Common myeloid progenitor, CD34-positive (primary cell): ENCODE measurements at regions not wholly inside any gene's neighbourhood (a gene's known extent, or its start where the extent isn't known, plus 50 kb on each side); places are given as distances from the start of the nearest gene placed in this dataset.

Source experiments
- CTCF ChIA-PET: fragments of 350-600 bp; sonication (Branson Sonifier 250); formaldehyde crosslinking; loops from one replicate; lab custom pipeline; 2021; ENCODE audit warnings: antibody characterized with exemption; lab: Charles Lee
- POLR2A ChIA-PET: fragments of 350-600 bp; sonication (Branson Sonifier 250); formaldehyde crosslinking; loops from one replicate; lab custom pipeline; 2021; ENCODE audit warnings: antibody characterized with exemption; lab: Charles Lee
- DNase-seq, 3 donors: peaks; one replicate each; pipeline versions ENCODE4 v3.0.0 to v3.0.0-alpha.2; 2013
- H3K27ac ChIP-seq, 2 experiments: 1 replicate in 1 of 2; 2 replicates in 1 of 2; pipeline ENCODE4 v1.7.0; 2013; ENCODE audit warnings: inconsistent platforms in 2 of 2, low read length in 2 of 2, mild to moderate bottlenecking in 2 of 2, low read depth in 1 of 2, moderate library complexity in 1 of 2; ENCODE audit not compliant: severe bottlenecking in 2 of 2, insufficient read depth in 1 of 2, poor library complexity in 1 of 2
- H3K27me3 ChIP-seq, 5 experiments: replicated peaks in 2 of 5; 1 replicate in 3 of 5; 2 replicates in 2 of 5; pipeline versions ENCODE4 v1.6.1 to v1.7.0; 2013; ENCODE audit warnings: low read length in 4 of 5, mild to moderate bottlenecking in 2 of 5, moderate library complexity in 2 of 5, inconsistent platforms in 1 of 5; ENCODE audit not compliant: insufficient read depth in 5 of 5, control insufficient read depth in 4 of 5
- H3K36me3 ChIP-seq, 4 experiments: 1 replicate in 2 of 4; 2 replicates in 2 of 4; pipeline versions ENCODE4 v1.6.1 to v1.7.0; 2013; ENCODE audit warnings: low read length in 3 of 4, control low read depth in 1 of 4, mild to moderate bottlenecking in 1 of 4; ENCODE audit not compliant: control insufficient read depth in 4 of 4, insufficient read depth in 4 of 4
- H3K4me1 ChIP-seq, 4 experiments: 1 replicate in 3 of 4; 2 replicates in 1 of 4; pipeline versions ENCODE4 v1.6.1 to v1.7.1; 2013; ENCODE audit warnings: low read length in 3 of 4, mild to moderate bottlenecking in 3 of 4, control low read depth in 1 of 4, inconsistent platforms in 1 of 4, moderate library complexity in 1 of 4; ENCODE audit not compliant: control insufficient read depth in 4 of 4, insufficient read depth in 4 of 4; ENCODE audit errors: control extremely low read depth in 1 of 4
- H3K4me3 ChIP-seq, 7 experiments: 1 replicate in 4 of 7; 2 replicates in 3 of 7; pipeline versions ENCODE4 v1.5.1 to v1.7.0; 2013; ENCODE audit warnings: mild to moderate bottlenecking in 7 of 7, low read length in 6 of 7, moderate library complexity in 6 of 7, inconsistent platforms in 2 of 7, low read depth in 2 of 7, control low read depth in 1 of 7; ENCODE audit not compliant: insufficient read depth in 4 of 7, control insufficient read depth in 1 of 7; ENCODE audit errors: extremely low read depth in 1 of 7
- H3K9me3 ChIP-seq, 5 experiments: 1 replicate in 4 of 5; 2 replicates in 1 of 5; pipeline versions ENCODE4 v1.6.1 to v1.7.1; 2013; ENCODE audit warnings: low read length in 4 of 5, mild to moderate bottlenecking in 2 of 5, inconsistent platforms in 1 of 5, low read depth in 1 of 5, moderate library complexity in 1 of 5; ENCODE audit not compliant: control insufficient read depth in 4 of 5, insufficient read depth in 2 of 5; ENCODE audit errors: control extremely low read depth in 1 of 5
- WGBS: methylation state at CpG from one replicate; pipeline ENCODE4 v1.1.5; 2013; ENCODE audit not compliant: insufficient coverage; 5-methylcytosine and 5-hydroxymethylcytosine counted together

- Histone ChIP-seq H3K36me3 (peaks cover 0 to 2% (median 0%) of the 10 kb centered on the region in 4 experiments), H3K27ac (no peak overlapping the region), H3K9me3 (peaks cover 0 to 16% (median 7%) of the 10 kb centered on the region in 5 experiments), H3K27me3 (no peaks in the 10 kb centered on the region), H3K4me1 (peaks cover 4 to 39% (median 33%) of the 10 kb centered on the region in 4 experiments), H3K4me3 (no peak overlapping the region)
- DNase-seq: no peak
- WGBS: 100% methylated on average over 2 of the region's 4 CpGs
- CTCF ChIA-PET: interaction anchor here (2.6 kb wide), 1 partner anchor 10 kb away, joined by 12 read pairs; no protein-coding TSS in a partner anchor
- POLR2A ChIA-PET: no interaction called here
Measured at GRCh38 chr2:43123028-43123427, 103.4 kb downstream of the ZFP36L2 start.

GRCh38 chr2:43121580-43122314 lies 104.7 kb downstream of the ZFP36L2 start:
- H3K36me3 ChIP-seq: peaks cover 0 to 2% (median 0%) of the 10 kb centered on the region in 4 experiments
- no peak for DNase-seq
- H3K27me3 ChIP-seq: no peaks in the 10 kb centered on the region
- peaks cover 3 to 31% (median 27%) of the 10 kb centered on the region in 4 experiments for H3K4me1 ChIP-seq
- CTCF ChIA-PET: interaction anchor here (0.7 to 2.6 kb wide), 3 partner anchors 7 to 16 kb away, joined by 3 to 12 read pairs (median 4); no protein-coding TSS in a partner anchor
- peaks cover 0 to 16% (median 7%) of the 10 kb centered on the region in 5 experiments for H3K9me3 ChIP-seq
- H3K4me3 ChIP-seq: no peak overlapping the region
- no peak overlapping the region for H3K27ac ChIP-seq
- WGBS: 69% methylated on average over 2 of the region's 4 CpGs
- POLR2A ChIA-PET: no interaction called here

GRCh38 chr2:43119303-43119702 lies 107.1 kb downstream of the ZFP36L2 start:
- Histone ChIP-seq H3K4me1 (peaks cover 0 to 19% (median 12%) of the 10 kb centered on the region in 4 experiments), H3K27ac (no peak overlapping the region), H3K36me3 (peaks cover 0 to 2% (median 0%) of the 10 kb centered on the region in 4 experiments), H3K9me3 (peaks cover 0 to 16% (median 7%) of the 10 kb centered on the region in 5 experiments), H3K27me3 (no peaks in the 10 kb centered on the region), H3K4me3 (no peak overlapping the region)
- CTCF ChIA-PET: no interaction called here
- WGBS: 100% methylated on average over 1 of the region's 1 CpG
- POLR2A ChIA-PET: no interaction called here
- DNase-seq: no peak

GRCh38 chr2:43117521-43118143 lies 108.8 kb downstream of the ZFP36L2 start:
- Histone ChIP-seq H3K27ac (no peak overlapping the region), H3K27me3 (no peaks in the 10 kb centered on the region), H3K4me1 (peaks cover 0 to 16% (median 10%) of the 10 kb centered on the region in 4 experiments), H3K4me3 (no peak overlapping the region), H3K36me3 (peaks cover 0 to 2% (median 0%) of the 10 kb centered on the region in 4 experiments), H3K9me3 (peaks cover 0 to 16% (median 7%) of the 10 kb centered on the region in 5 experiments)
- CTCF ChIA-PET: no interaction called here
- POLR2A ChIA-PET: no interaction called here
- no CpG with 5 or more reads among the region's 2 CpGs for WGBS
- no peak for DNase-seq

- CTCF ChIA-PET: interaction anchor here (0.9 to 1.4 kb wide), 2 partner anchors 10 to 51 kb away, joined by 3 to 4 read pairs; no protein-coding TSS in a partner anchor
- WGBS: 100% methylated on average over 1 of the region's 3 CpGs
- Histone ChIP-seq H3K36me3 (peaks cover 0 to 2% (median 0%) of the 10 kb centered on the region in 4 experiments), H3K27me3 (no peaks in the 10 kb centered on the region), H3K4me1 (peaks cover 0 to 19% (median 11%) of the 10 kb centered on the region in 4 experiments), H3K9me3 (peaks cover 0 to 16% (median 7%) of the 10 kb centered on the region in 5 experiments), H3K4me3 (no peak overlapping the region), H3K27ac (no peak overlapping the region)
- no peak for DNase-seq
- POLR2A ChIA-PET: no interaction called here
Measured at GRCh38 chr2:43116988-43117387, 109.4 kb downstream of the ZFP36L2 start.

GRCh38 chr2:43115881-43116280 lies 110.5 kb downstream of the ZFP36L2 start:
- H3K4me1 ChIP-seq: peaks cover 0 to 21% (median 12%) of the 10 kb centered on the region in 4 experiments
- ChIA-PET POLR2A (no interaction called here), CTCF (interaction anchor here (1.3 to 1.4 kb wide), 2 partner anchors 10 to 53 kb away, joined by 3 to 5 read pairs; no protein-coding TSS in a partner anchor)
- peaks cover 0 to 16% (median 7%) of the 10 kb centered on the region in 5 experiments for H3K9me3 ChIP-seq
- peaks cover 0 to 2% (median 0%) of the 10 kb centered on the region in 4 experiments for H3K36me3 ChIP-seq
- no peaks in the 10 kb centered on the region for H3K27me3 ChIP-seq
- 90% methylated on average over 3 of the region's 5 CpGs for WGBS
- no peak overlapping the region for H3K27ac ChIP-seq
- DNase-seq: no peak
- no peak overlapping the region for H3K4me3 ChIP-seq
